ENCODE measurements at regions not wholly inside any gene's neighbourhood (a gene's known extent, or its start where the extent isn't known, plus 50 kb on each side); places are given as distances from the start of the nearest gene placed in this dataset.

GRCh38 chr6:119739769-119740168 lies 390.2 kb upstream of the MAN1A1 start:
- TF ChIP-seq, protein P1, sequence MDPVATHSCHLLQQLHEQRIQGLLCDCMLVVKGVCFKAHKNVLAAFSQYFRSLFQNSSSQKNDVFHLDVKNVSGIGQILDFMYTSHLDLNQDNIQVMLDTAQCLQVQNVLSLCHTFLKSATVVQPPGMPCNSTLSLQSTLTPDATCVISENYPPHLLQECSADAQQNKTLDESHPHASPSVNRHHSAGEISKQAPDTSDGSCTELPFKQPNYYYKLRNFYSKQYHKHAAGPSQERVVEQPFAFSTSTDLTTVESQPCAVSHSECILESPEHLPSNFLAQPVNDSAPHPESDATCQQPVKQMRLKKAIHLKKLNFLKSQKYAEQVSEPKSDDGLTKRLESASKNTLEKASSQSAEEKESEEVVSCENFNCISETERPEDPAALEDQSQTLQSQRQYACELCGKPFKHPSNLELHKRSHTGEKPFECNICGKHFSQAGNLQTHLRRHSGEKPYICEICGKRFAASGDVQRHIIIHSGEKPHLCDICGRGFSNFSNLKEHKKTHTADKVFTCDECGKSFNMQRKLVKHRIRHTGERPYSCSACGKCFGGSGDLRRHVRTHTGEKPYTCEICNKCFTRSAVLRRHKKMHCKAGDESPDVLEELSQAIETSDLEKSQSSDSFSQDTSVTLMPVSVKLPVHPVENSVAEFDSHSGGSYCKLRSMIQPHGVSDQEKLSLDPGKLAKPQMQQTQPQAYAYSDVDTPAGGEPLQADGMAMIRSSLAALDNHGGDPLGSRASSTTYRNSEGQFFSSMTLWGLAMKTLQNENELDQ (tag by site-specific recombination; IDR thresholded peaks at IDR 0.05; ENCODE audit: low read depth) = no peak
- no peak for TF ChIP-seq YY1 (tag by site-specific recombination; IDR thresholded peaks at IDR 0.05)
- TF ChIP-seq SETDB1 (IDR thresholded peaks at IDR 0.05; ENCODE audit: insufficient read length, low read length) = no peak
- TF ChIP-seq, protein P2, sequence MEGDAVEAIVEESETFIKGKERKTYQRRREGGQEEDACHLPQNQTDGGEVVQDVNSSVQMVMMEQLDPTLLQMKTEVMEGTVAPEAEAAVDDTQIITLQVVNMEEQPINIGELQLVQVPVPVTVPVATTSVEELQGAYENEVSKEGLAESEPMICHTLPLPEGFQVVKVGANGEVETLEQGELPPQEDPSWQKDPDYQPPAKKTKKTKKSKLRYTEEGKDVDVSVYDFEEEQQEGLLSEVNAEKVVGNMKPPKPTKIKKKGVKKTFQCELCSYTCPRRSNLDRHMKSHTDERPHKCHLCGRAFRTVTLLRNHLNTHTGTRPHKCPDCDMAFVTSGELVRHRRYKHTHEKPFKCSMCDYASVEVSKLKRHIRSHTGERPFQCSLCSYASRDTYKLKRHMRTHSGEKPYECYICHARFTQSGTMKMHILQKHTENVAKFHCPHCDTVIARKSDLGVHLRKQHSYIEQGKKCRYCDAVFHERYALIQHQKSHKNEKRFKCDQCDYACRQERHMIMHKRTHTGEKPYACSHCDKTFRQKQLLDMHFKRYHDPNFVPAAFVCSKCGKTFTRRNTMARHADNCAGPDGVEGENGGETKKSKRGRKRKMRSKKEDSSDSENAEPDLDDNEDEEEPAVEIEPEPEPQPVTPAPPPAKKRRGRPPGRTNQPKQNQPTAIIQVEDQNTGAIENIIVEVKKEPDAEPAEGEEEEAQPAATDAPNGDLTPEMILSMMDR (tag by site-specific recombination; IDR thresholded peaks at IDR 0.05) = no peak
- no peak for TF ChIP-seq ZBTB10 (tag by site-specific recombination; IDR thresholded peaks at IDR 0.05)
- no peak for TF ChIP-seq KLF8 (tag by site-specific recombination; IDR thresholded peaks at IDR 0.05)

All from HEK293 (cell line).